ENCODE measurements at regions not wholly inside any gene's neighbourhood (a gene's known extent, or its start where the extent isn't known, plus 50 kb on each side); places are given as distances from the start of the nearest gene placed in this dataset.
"Not testable (repeated sequence)": the region's sequence is repeated elsewhere in the genome, so short reads cannot be mapped to it uniquely, and the experiment has no call there.

DNA sequence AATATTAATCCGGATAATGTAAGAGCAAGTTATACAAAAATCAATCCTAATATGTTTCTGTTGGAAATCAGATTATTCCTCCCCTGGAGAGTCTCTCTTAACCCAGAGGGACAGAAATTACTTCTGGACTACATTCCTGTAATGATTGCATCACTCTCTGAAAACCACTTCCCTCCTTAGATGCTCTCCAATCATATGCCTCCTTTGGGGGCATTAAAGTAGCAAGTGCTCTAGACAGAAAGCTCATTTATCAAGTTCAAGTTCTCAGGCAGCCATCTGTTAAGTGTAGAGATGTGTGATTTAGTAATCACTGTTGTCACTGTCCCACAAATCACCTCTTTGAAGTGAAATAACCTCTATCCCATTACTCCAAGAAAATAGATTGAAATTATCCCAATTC, 247.1 kb downstream of the SLCO4C1 start:
- no peak overlapping the region for H3K23ac ChIP-seq (ENCODE audit: low read length)
- no peak overlapping the region for H3K4me2 ChIP-seq (ENCODE audit: low read length)
- no CpG with 5 or more reads among the region's 1 CpG for WGBS (ENCODE audit: extremely low coverage, insufficient coverage, low lambda C conversion rate)
- no peak overlapping the region for H2BK15ac ChIP-seq (replicated peaks; ENCODE audit: low read depth)
- no peaks in the 10 kb centered on the region for H3K4me1 ChIP-seq (ENCODE audit: control insufficient read depth, low read depth, low read length)
- H3K18ac ChIP-seq (ENCODE audit: low read length), result no peak overlapping the region
- peak; percentile 7 for DNase-seq
- H2BK5ac ChIP-seq (ENCODE audit: low read length), result no peak overlapping the region
- no peak overlapping the region for H4K8ac ChIP-seq (ENCODE audit: low read depth, low read length)
- no peak overlapping the region for H3K56ac ChIP-seq (ENCODE audit: low read length)
- no peaks in the 10 kb centered on the region for H3K79me1 ChIP-seq (ENCODE audit: low read length)
- H2AK5ac ChIP-seq (ENCODE audit: low read length), result no peak overlapping the region
- H3K36me3 ChIP-seq (ENCODE audit: control insufficient read depth, insufficient read depth, low read length), result no peaks in the 10 kb centered on the region
- no peaks in the 10 kb centered on the region for H3K79me2 ChIP-seq (ENCODE audit: control insufficient read depth, insufficient read depth, low read length)
- no peak overlapping the region for H3K4me3 ChIP-seq (ENCODE audit: low read length)
- H3K27ac ChIP-seq (ENCODE audit: low read depth, low read length), result no peak overlapping the region
- no peak overlapping the region for H4K5ac ChIP-seq (ENCODE audit: low read length)
- H3K4ac ChIP-seq (ENCODE audit: low read depth, low read length), result no peak overlapping the region
- no peak overlapping the region for H3K9ac ChIP-seq (ENCODE audit: low read length)
- H3K27me3 ChIP-seq (ENCODE audit: insufficient read depth, low read length, poor library complexity), result no peaks in the 10 kb centered on the region
- H2BK120ac ChIP-seq (ENCODE audit: low read depth, low read length), result no peak overlapping the region

DNA sequence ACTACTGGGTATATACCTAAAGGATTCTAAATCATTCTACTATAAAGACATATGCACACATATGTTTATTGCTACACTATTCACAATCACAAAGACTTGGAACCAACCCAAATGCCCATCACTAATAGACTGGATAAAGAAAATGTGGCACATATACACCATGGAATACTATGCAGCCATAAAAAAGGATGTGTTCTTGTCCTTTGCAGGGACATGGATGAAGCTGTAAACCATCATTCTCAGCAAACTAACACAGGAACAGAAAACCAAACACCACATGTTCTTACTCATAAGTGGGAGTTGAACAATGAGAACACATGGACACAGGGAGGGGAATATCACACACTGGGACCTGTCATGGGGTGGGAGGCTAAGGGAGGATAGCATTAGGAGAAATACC, 249.0 kb downstream of the SLCO4C1 start:
- not testable (repeated sequence) for H3K27me3 ChIP-seq (ENCODE audit: insufficient read depth, low read length, poor library complexity)

DNA sequence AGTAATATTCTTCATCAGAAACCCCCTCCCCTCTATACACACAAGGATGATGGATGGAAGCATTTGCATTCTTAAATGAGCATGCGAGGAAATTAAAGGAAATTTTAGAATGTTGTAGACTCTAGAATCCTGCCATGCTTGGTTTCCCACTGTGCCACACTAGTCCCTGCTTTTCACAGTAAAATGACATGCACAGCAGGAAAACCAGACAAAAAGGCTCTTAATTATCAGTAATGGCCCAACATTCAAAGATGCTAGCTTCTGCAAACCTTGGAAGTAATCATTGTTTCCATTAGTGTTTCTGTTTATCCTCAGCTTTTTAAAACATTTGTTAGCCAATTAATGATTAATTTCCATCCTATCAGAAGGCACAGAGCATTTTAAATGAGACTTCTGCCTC, 255.8 kb downstream of the SLCO4C1 start:
- no peak for DNase-seq
- Histone ChIP-seq H3K56ac (ENCODE audit: low read length) (no peak overlapping the region), H3K9ac (ENCODE audit: low read length) (no peak overlapping the region), H3K27me3 (ENCODE audit: insufficient read depth, low read length, poor library complexity) (no peaks in the 10 kb centered on the region), H3K4me3 (ENCODE audit: low read length) (no peak overlapping the region), H4K5ac (ENCODE audit: low read length) (no peak overlapping the region), H3K79me1 (ENCODE audit: low read length) (no peaks in the 10 kb centered on the region), H3K79me2 (ENCODE audit: control insufficient read depth, insufficient read depth, low read length) (no peaks in the 10 kb centered on the region), H2BK5ac (ENCODE audit: low read length) (no peak overlapping the region), H2BK15ac (replicated peaks; ENCODE audit: low read depth) (no peak overlapping the region), H3K4me2 (ENCODE audit: low read length) (no peak overlapping the region), H3K27ac (ENCODE audit: low read depth, low read length) (no peak overlapping the region), H3K4ac (ENCODE audit: low read depth, low read length) (no peak overlapping the region), H2AK5ac (ENCODE audit: low read length) (no peak overlapping the region), H3K23ac (ENCODE audit: low read length) (no peak overlapping the region), H3K4me1 (ENCODE audit: control insufficient read depth, low read depth, low read length) (no peaks in the 10 kb centered on the region), H3K18ac (ENCODE audit: low read length) (no peak overlapping the region), H2BK120ac (ENCODE audit: low read depth, low read length) (no peak overlapping the region), H4K8ac (ENCODE audit: low read depth, low read length) (no peak overlapping the region), H3K36me3 (ENCODE audit: control insufficient read depth, insufficient read depth, low read length) (no peaks in the 10 kb centered on the region)
- no CpG with 5 or more reads among the region's 1 CpG for whole genome bisulfite sequencing (ENCODE audit: extremely low coverage, insufficient coverage, low lambda C conversion rate)

More for the DNA sequence above, 249.0 kb downstream of the SLCO4C1 start:
- H3K56ac ChIP-seq (ENCODE audit: low read length); H3K4me2 ChIP-seq (ENCODE audit: low read length); H3K23ac ChIP-seq (ENCODE audit: low read length); H3K4me1 ChIP-seq (ENCODE audit: control insufficient read depth, low read depth, low read length); H3K4ac ChIP-seq (ENCODE audit: low read depth, low read length); H4K8ac ChIP-seq (ENCODE audit: low read depth, low read length); H2BK120ac ChIP-seq (ENCODE audit: low read depth, low read length); H2BK15ac ChIP-seq (replicated peaks; ENCODE audit: low read depth); H2AK5ac ChIP-seq (ENCODE audit: low read length); H3K18ac ChIP-seq (ENCODE audit: low read length); H3K79me1 ChIP-seq (ENCODE audit: low read length); H3K79me2 ChIP-seq (ENCODE audit: control insufficient read depth, insufficient read depth, low read length); H3K27ac ChIP-seq (ENCODE audit: low read depth, low read length); DNase-seq; H3K4me3 ChIP-seq (ENCODE audit: low read length); H3K36me3 ChIP-seq (ENCODE audit: control insufficient read depth, insufficient read depth, low read length); H2BK5ac ChIP-seq (ENCODE audit: low read length); H4K5ac ChIP-seq (ENCODE audit: low read length); H3K9ac ChIP-seq (ENCODE audit: low read length): not testable (repeated sequence)

DNA sequence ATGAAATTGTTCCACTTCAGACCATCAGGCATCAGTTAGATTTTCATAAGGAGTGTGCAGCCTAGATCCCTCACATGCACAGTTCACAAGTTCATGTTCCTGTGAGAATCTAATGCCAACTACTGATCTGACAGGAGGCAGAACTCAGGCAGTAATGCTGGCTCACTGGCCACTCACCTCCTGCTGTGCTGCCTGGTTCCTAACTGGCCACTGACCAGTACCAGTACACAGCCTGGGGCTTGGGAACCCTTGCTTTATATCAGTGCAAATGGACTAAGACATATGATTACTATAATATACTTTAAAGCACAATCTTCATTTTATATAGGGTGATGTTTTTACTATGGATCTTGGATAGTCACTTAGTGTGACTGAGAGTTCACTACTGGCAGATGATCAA, 259.2 kb downstream of the SLCO4C1 start:
- H3K27ac ChIP-seq (ENCODE audit: low read depth, low read length), result no peak overlapping the region
- H3K36me3 ChIP-seq (ENCODE audit: control insufficient read depth, insufficient read depth, low read length), result no peaks in the 10 kb centered on the region
- H3K4me2 ChIP-seq (ENCODE audit: low read length), result no peak overlapping the region
- H4K8ac ChIP-seq (ENCODE audit: low read depth, low read length), result no peak overlapping the region
- no peak overlapping the region for H3K4me3 ChIP-seq (ENCODE audit: low read length)
- no peak overlapping the region for H3K18ac ChIP-seq (ENCODE audit: low read length)
- H2BK5ac ChIP-seq (ENCODE audit: low read length), result no peak overlapping the region
- no peak overlapping the region for H2BK15ac ChIP-seq (replicated peaks; ENCODE audit: low read depth)
- H3K79me2 ChIP-seq (ENCODE audit: control insufficient read depth, insufficient read depth, low read length), result no peaks in the 10 kb centered on the region
- no peak overlapping the region for H4K5ac ChIP-seq (ENCODE audit: low read length)
- no peak for DNase-seq
- no peaks in the 10 kb centered on the region for H3K4me1 ChIP-seq (ENCODE audit: control insufficient read depth, low read depth, low read length)
- H2BK120ac ChIP-seq (ENCODE audit: low read depth, low read length), result no peak overlapping the region
- no peak overlapping the region for H3K9ac ChIP-seq (ENCODE audit: low read length)
- H3K23ac ChIP-seq (ENCODE audit: low read length), result no peak overlapping the region
- no peak overlapping the region for H3K56ac ChIP-seq (ENCODE audit: low read length)
- no peaks in the 10 kb centered on the region for H3K27me3 ChIP-seq (ENCODE audit: insufficient read depth, low read length, poor library complexity)
- no peaks in the 10 kb centered on the region for H3K79me1 ChIP-seq (ENCODE audit: low read length)
- H3K4ac ChIP-seq (ENCODE audit: low read depth, low read length), result no peak overlapping the region
- H2AK5ac ChIP-seq (ENCODE audit: low read length), result no peak overlapping the region

DNA sequence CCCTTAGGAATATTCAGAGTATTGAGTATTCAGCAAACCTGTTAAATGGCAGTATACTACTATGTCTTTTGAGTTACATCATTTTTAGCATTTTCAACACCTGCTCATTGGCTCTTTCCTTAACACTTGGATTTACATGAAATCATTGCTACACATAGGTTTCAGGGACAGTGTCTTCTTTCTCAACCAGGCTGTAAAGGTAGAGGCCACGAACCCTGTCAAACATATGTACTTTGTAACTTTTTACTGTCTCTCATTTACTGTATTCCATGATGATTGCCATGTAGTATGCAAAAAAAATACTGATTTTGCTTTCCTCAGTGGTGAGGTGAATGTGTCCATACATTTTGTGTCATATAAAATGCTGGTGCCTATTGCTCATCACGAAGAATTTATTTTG, 264.4 kb downstream of the SLCO4C1 start:
- Histone ChIP-seq H3K4me3 (ENCODE audit: low read length) (no peak overlapping the region), H2BK15ac (replicated peaks; ENCODE audit: low read depth) (no peak overlapping the region), H3K79me1 (ENCODE audit: low read length) (no peaks in the 10 kb centered on the region), H3K9ac (ENCODE audit: low read length) (no peak overlapping the region), H2AK5ac (ENCODE audit: low read length) (no peak overlapping the region), H3K56ac (ENCODE audit: low read length) (no peak overlapping the region), H3K27ac (ENCODE audit: low read depth, low read length) (no peak overlapping the region), H3K4me1 (ENCODE audit: control insufficient read depth, low read depth, low read length) (no peaks in the 10 kb centered on the region), H3K4ac (ENCODE audit: low read depth, low read length) (no peak overlapping the region), H3K23ac (ENCODE audit: low read length) (no peak overlapping the region), H3K18ac (ENCODE audit: low read length) (no peak overlapping the region), H3K36me3 (ENCODE audit: control insufficient read depth, insufficient read depth, low read length) (no peaks in the 10 kb centered on the region), H4K8ac (ENCODE audit: low read depth, low read length) (no peak overlapping the region), H2BK120ac (ENCODE audit: low read depth, low read length) (no peak overlapping the region), H3K4me2 (ENCODE audit: low read length) (no peak overlapping the region), H2BK5ac (ENCODE audit: low read length) (no peak overlapping the region), H3K27me3 (ENCODE audit: insufficient read depth, low read length, poor library complexity) (no peaks in the 10 kb centered on the region), H3K79me2 (ENCODE audit: control insufficient read depth, insufficient read depth, low read length) (no peaks in the 10 kb centered on the region), H4K5ac (ENCODE audit: low read length) (no peak overlapping the region)
- WGBS (ENCODE audit: extremely low coverage, insufficient coverage, low lambda C conversion rate), result no CpG with 5 or more reads among the region's 2 CpGs
- DNase-seq, result no peak

DNA sequence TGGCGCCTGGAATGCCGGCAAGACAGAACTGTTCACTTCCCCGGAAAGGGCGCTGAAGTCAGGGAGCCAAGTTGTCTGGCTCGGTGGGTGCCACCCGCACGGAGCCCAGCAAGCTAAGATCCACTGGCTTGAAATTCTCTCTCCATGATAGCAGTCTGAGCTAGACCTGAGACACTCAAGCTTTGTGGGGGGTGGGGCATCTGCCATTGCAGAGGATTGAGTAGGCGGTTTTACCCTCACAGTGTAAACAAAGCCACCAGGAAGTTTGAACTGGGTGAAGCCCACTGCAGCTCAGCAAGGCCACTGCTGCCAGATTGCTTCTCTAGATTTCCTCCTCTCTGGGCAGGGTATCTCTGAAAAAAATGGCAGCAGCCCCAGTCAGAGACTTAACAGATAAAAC, 277.4 kb downstream of the SLCO4C1 start:
- Histone ChIP-seq H3K4me2 (ENCODE audit: low read length) (no peak overlapping the region), H2AK5ac (ENCODE audit: low read length) (no peak overlapping the region), H3K79me1 (ENCODE audit: low read length) (no peaks in the 10 kb centered on the region), H3K27me3 (ENCODE audit: insufficient read depth, low read length, poor library complexity) (no peaks in the 10 kb centered on the region), H3K56ac (ENCODE audit: low read length) (no peak overlapping the region), H3K4ac (ENCODE audit: low read depth, low read length) (no peak overlapping the region), H2BK15ac (replicated peaks; ENCODE audit: low read depth) (no peak overlapping the region), H2BK120ac (ENCODE audit: low read depth, low read length) (no peak overlapping the region), H3K23ac (ENCODE audit: low read length) (no peak overlapping the region), H2BK5ac (ENCODE audit: low read length) (no peak overlapping the region), H3K79me2 (ENCODE audit: control insufficient read depth, insufficient read depth, low read length) (no peaks in the 10 kb centered on the region), H3K27ac (ENCODE audit: low read depth, low read length) (no peak overlapping the region), H3K4me3 (ENCODE audit: low read length) (no peak overlapping the region), H3K36me3 (ENCODE audit: control insufficient read depth, insufficient read depth, low read length) (no peaks in the 10 kb centered on the region), H3K18ac (ENCODE audit: low read length) (no peak overlapping the region), H4K8ac (ENCODE audit: low read depth, low read length) (no peak overlapping the region), H3K9ac (ENCODE audit: low read length) (no peak overlapping the region), H3K4me1 (ENCODE audit: control insufficient read depth, low read depth, low read length) (no peaks in the 10 kb centered on the region), H4K5ac (ENCODE audit: low read length) (no peak overlapping the region)
- WGBS (ENCODE audit: extremely low coverage, insufficient coverage, low lambda C conversion rate), result no CpG with 5 or more reads among the region's 8 CpGs
- DNase-seq, result peak; percentile 39

Measured in mesendoderm (in vitro differentiated cells).